GM12865 (cell line): ENCODE measurements at regions not wholly inside any gene's neighbourhood (a gene's known extent, or its start where the extent isn't known, plus 50 kb on each side); places are given as distances from the start of the nearest gene placed in this dataset.
A peak's percentile ranks its signal among the peaks of the same experiment; 100 is the strongest.
"Not testable (repeated sequence)": the region's sequence is repeated elsewhere in the genome, so short reads cannot be mapped to it uniquely, and the experiment has no call there.

ENCODE experiments used
- DNase-seq: peaks from one replicate; pipeline ENCODE4 v3.0.0; 2010; ENCODE audit warnings: low read depth
- H3K4me3 ChIP-seq: 2 replicates; pipeline ENCODE4 v1.5.1; 2011; ENCODE audit warnings: mild to moderate bottlenecking, low read depth, low read length, control low read depth
- CTCF ChIP-seq: IDR thresholded peaks from 2 replicates; pipeline ENCODE4 v1.5.1; 2011; ENCODE audit warnings: low read length, control low read depth, low read depth, inconsistent platforms; ENCODE audit not compliant: insufficient read depth; ENCODE audit errors: missing control alignments

GRCh38 chr18:66872277-66872676 lies 268.4 kb upstream of the CDH19 start:
- DNase-seq = no peak
- no peak for TF ChIP-seq CTCF

GRCh38 chr18:66867653-66868052 lies 263.8 kb upstream of the CDH19 start:
- TF ChIP-seq CTCF = no peak
- H3K4me3 ChIP-seq = no peak overlapping the region
- DNase-seq = no peak

More at GRCh38 chr18:66872277-66872676, 268.4 kb upstream of the CDH19 start:
- no peak overlapping the region for H3K4me3 ChIP-seq

GRCh38 chr18:66866427-66866940 lies 262.6 kb upstream of the CDH19 start:
- DNase-seq, H3K4me3 ChIP-seq: not testable (repeated sequence)

- no peak for TF ChIP-seq CTCF
- H3K4me3 ChIP-seq = no peak overlapping the region
- no peak for DNase-seq
Measured at GRCh38 chr18:66838340-66838987, 234.6 kb upstream of the CDH19 start.

- DNase-seq = no peak
- no peak for TF ChIP-seq CTCF
- no peak overlapping the region for H3K4me3 ChIP-seq
Measured at GRCh38 chr18:66833646-66834045, 229.8 kb upstream of the CDH19 start.

GRCh38 chr18:66826211-66826610 lies 222.3 kb upstream of the CDH19 start:
- no peak for TF ChIP-seq CTCF
- no peak for DNase-seq
- no peak overlapping the region for H3K4me3 ChIP-seq

GRCh38 chr18:66825347-66825746 lies 221.5 kb upstream of the CDH19 start:
- no peak for TF ChIP-seq CTCF
- DNase-seq = no peak
- H3K4me3 ChIP-seq = no peak overlapping the region

GRCh38 chr18:66819235-66819634 lies 215.3 kb upstream of the CDH19 start:
- peak; percentile 10 for TF ChIP-seq CTCF
- DNase-seq = no peak
- H3K4me3 ChIP-seq = no peak overlapping the region
